ENCODE measurements at regions not wholly inside any gene's neighbourhood (a gene's known extent, or its start where the extent isn't known, plus 50 kb on each side); places are given as distances from the start of the nearest gene placed in this dataset.

- Histone ChIP-seq H3K4me2 (ENCODE audit: low read length) (no peak overlapping the region), H4K20me1 (ENCODE audit: low read length) (no peaks in the 10 kb centered on the region), H3K79me2 (ENCODE audit: low read length) (no peaks in the 10 kb centered on the region), H3K9me3 (ENCODE audit: low read length) (no peaks in the 10 kb centered on the region), H3F3A (ENCODE audit: low read length, unreplicated experiment) (no peaks in the 10 kb centered on the region), H3K27ac (ENCODE audit: low read length) (no peak overlapping the region), H3K36me3 (ENCODE audit: low read depth, low read length) (no peaks in the 10 kb centered on the region), H3K9me2 (replicated peaks; ENCODE audit: low read length) (no peaks in the 10 kb centered on the region), H3K4me1 (ENCODE audit: insufficient read depth, low read length) (no peaks in the 10 kb centered on the region), H3K27me3 (ENCODE audit: low read length) (no peaks in the 10 kb centered on the region), H3K4me3 (ENCODE audit: low read length) (no peak overlapping the region), H2AFZ (ENCODE audit: low read length) (no peak overlapping the region), H3K9ac (ENCODE audit: low read length) (no peak overlapping the region)
- TF ChIP-seq EZH2phosphoT487 (IDR thresholded peaks at IDR 0.05; ENCODE audit: borderline replicate concordance, low read length) (no peak), EZH2 (IDR thresholded peaks at IDR 0.05; ENCODE audit: low read length, unreplicated experiment) (no peak), CTCF (conservative IDR thresholded peaks at IDR 0.05; ENCODE audit: low read depth, low read length) (no peak)
- POLR2A ChIA-PET (ENCODE audit: unreplicated experiment): no interaction called here
- intact Hi-C loops (cut with micrococcal nuclease): no loop called here
- BruUV-seq (replicated peaks): no TSS peak
- CTCF ChIA-PET: no interaction called here
- DNase-seq (no peak), ATAC-seq (no peak)
Observed at GRCh38 chr11:80987171-80987570, 1546.3 kb upstream of the TENM4 start.

GRCh38 chr11:80986421-80987074 lies 1545.7 kb upstream of the TENM4 start:
- no peak for ATAC-seq
- CTCF ChIA-PET: no interaction called here

More at GRCh38 chr11:80986421-80987074, 1545.7 kb upstream of the TENM4 start:
- H3K9me3 ChIP-seq (ENCODE audit: low read length): no peaks in the 10 kb centered on the region
- H2AFZ ChIP-seq (ENCODE audit: low read length): no peak overlapping the region
- no peaks in the 10 kb centered on the region for H3F3A ChIP-seq (ENCODE audit: low read length, unreplicated experiment)
- DNase-seq: no peak
- H4K20me1 ChIP-seq (ENCODE audit: low read length): no peaks in the 10 kb centered on the region
- intact Hi-C loops (cut with micrococcal nuclease): no loop called here
- no peaks in the 10 kb centered on the region for H3K4me1 ChIP-seq (ENCODE audit: insufficient read depth, low read length)
- H3K9me2 ChIP-seq (replicated peaks; ENCODE audit: low read length): no peaks in the 10 kb centered on the region
- H3K27ac ChIP-seq (ENCODE audit: low read length): no peak overlapping the region
- no peaks in the 10 kb centered on the region for H3K27me3 ChIP-seq (ENCODE audit: low read length)
- H3K36me3 ChIP-seq (ENCODE audit: low read depth, low read length): no peaks in the 10 kb centered on the region
- POLR2A ChIA-PET (ENCODE audit: unreplicated experiment): no interaction called here
- H3K4me2 ChIP-seq (ENCODE audit: low read length): no peak overlapping the region
- no peak overlapping the region for H3K4me3 ChIP-seq (ENCODE audit: low read length)
- H3K79me2 ChIP-seq (ENCODE audit: low read length): no peaks in the 10 kb centered on the region
- no peak overlapping the region for H3K9ac ChIP-seq (ENCODE audit: low read length)
- BruUV-seq (replicated peaks): no TSS peak
- TF ChIP-seq CTCF (conservative IDR thresholded peaks at IDR 0.05; ENCODE audit: low read depth, low read length) (no peak), EZH2 (IDR thresholded peaks at IDR 0.05; ENCODE audit: low read length, unreplicated experiment) (no peak), EZH2phosphoT487 (IDR thresholded peaks at IDR 0.05; ENCODE audit: borderline replicate concordance, low read length) (no peak)

Data from PC-3 (cell line).